ENCODE measurements at regions not wholly inside any gene's neighbourhood (a gene's known extent, or its start where the extent isn't known, plus 50 kb on each side); places are given as distances from the start of the nearest gene placed in this dataset.

GRCh38 chr17:79382313-79382712 is 228.5 kb downstream of the RBFOX3 start:
- TF ChIP-seq ZBTB38 (CRISPR knock-in tag; IDR thresholded peaks at IDR 0.05), result no peak
- no peak for TF ChIP-seq ONECUT2 (CRISPR knock-in tag; IDR thresholded peaks at IDR 0.05)

Data from HepG2 (cell line).